Endothelial cell of umbilical vein (primary cell): ENCODE measurements at regions not wholly inside any gene's neighbourhood (a gene's known extent, or its start where the extent isn't known, plus 50 kb on each side); places are given as distances from the start of the nearest gene placed in this dataset.

ENCODE experiments used
- FOS ChIP-seq: IDR thresholded peaks from 2 replicates; pipeline ENCODE4 v1.6.1; 2011; ENCODE audit warnings: mild to moderate bottlenecking, low read length, moderate library complexity, borderline replicate concordance; ENCODE audit not compliant: insufficient read depth
- JUN ChIP-seq: IDR thresholded peaks from 2 replicates; pipeline ENCODE4 v1.6.1; 2011; ENCODE audit warnings: borderline replicate concordance, low read depth; ENCODE audit not compliant: insufficient read length, insufficient read depth
- TF ChIP-seq, protein P1 (sequence below), 2 donors: IDR thresholded peaks; 1 replicate in 1 of 2; 2 replicates in 1 of 2; pipeline ENCODE4 v1.5.1; 2011; ENCODE audit warnings: low read length in 2 of 2, mild to moderate bottlenecking in 2 of 2, moderate library complexity in 2 of 2, control low read depth in 1 of 2, inconsistent platforms in 1 of 2, low read depth in 1 of 2; ENCODE audit not compliant: insufficient read depth in 1 of 2; ENCODE audit errors: extremely low read depth in 1 of 2

- TF ChIP-seq, protein P1, sequence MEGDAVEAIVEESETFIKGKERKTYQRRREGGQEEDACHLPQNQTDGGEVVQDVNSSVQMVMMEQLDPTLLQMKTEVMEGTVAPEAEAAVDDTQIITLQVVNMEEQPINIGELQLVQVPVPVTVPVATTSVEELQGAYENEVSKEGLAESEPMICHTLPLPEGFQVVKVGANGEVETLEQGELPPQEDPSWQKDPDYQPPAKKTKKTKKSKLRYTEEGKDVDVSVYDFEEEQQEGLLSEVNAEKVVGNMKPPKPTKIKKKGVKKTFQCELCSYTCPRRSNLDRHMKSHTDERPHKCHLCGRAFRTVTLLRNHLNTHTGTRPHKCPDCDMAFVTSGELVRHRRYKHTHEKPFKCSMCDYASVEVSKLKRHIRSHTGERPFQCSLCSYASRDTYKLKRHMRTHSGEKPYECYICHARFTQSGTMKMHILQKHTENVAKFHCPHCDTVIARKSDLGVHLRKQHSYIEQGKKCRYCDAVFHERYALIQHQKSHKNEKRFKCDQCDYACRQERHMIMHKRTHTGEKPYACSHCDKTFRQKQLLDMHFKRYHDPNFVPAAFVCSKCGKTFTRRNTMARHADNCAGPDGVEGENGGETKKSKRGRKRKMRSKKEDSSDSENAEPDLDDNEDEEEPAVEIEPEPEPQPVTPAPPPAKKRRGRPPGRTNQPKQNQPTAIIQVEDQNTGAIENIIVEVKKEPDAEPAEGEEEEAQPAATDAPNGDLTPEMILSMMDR (IDR thresholded peaks at IDR 0.05; ENCODE audit: extremely low read depth in 1 of 2, insufficient read depth in 1 of 2, low read depth in 1 of 2, low read length in 2 of 2): no peak
- TF ChIP-seq JUN (no peak), FOS (no peak)
These were observed 214.1 kb upstream of the CNTN6 start for GRCh38 chr3:878746-879145.
